Thoracic aorta (tissue), 2 donors: ENCODE measurements at regions not wholly inside any gene's neighbourhood (a gene's known extent, or its start where the extent isn't known, plus 50 kb on each side); places are given as distances from the start of the nearest gene placed in this dataset.

ENCODE experiments used
- ATAC-seq: fragments of 150-250 bp; one replicate; pipeline ENCODE4 v1.8.0; 2017; ENCODE audit warnings: low read depth; ENCODE audit not compliant: insufficient number of reproducible peaks, low FRiP score
- DNase-seq: peaks from one replicate; pipeline ENCODE4 v3.0.0-alpha.2; 2020; ENCODE audit warnings: low spot score
- H3K27ac ChIP-seq, 2 donors: fragments of 200-600 bp; sonication (generic); 1 replicate in 1 of 2; 2 replicates in 1 of 2; pipeline ENCODE4 v1.5.1; 2016; ENCODE audit warnings: mild to moderate bottlenecking in 2 of 2, moderate library complexity in 2 of 2
- H3K27me3 ChIP-seq: fragments of 200-600 bp; sonication (generic); replicated peaks from 2 replicates; pipeline ENCODE4 v1.6.0; 2016; ENCODE audit warnings: mild to moderate bottlenecking; ENCODE audit not compliant: insufficient read depth
- H3K36me3 ChIP-seq: fragments of 200-600 bp; sonication (generic); one replicate; pipeline ENCODE4 v1.5.1; 2016
- H3K4me1 ChIP-seq, 2 donors: fragments of 200-600 bp; sonication (generic); 1 replicate in 1 of 2; 2 replicates in 1 of 2; pipeline versions ENCODE4 v1.5.1 to v1.6.0; 2016; ENCODE audit warnings: low read depth in 2 of 2, mild to moderate bottlenecking in 1 of 2; ENCODE audit not compliant: control insufficient read depth in 1 of 2
- H3K4me3 ChIP-seq: fragments of 200-600 bp; sonication (generic); 2 replicates; pipeline ENCODE4 v1.5.1; 2016; ENCODE audit warnings: mild to moderate bottlenecking
- H3K9me3 ChIP-seq: fragments of 200-600 bp; sonication (generic); 2 replicates; pipeline ENCODE4 v1.5.1; 2016
- CTCF ChIP-seq: fragments of 200-600 bp; sonication (generic); IDR thresholded peaks from one replicate; pipeline ENCODE4 v1.5.1; 2019; ENCODE audit warnings: antibody characterized with exemption

GRCh38 chr14:89660166-89660565 is 243.1 kb upstream of the FOXN3 start:
- Histone ChIP-seq H3K4me1 (peaks cover 0 to 4% of the 10 kb centered on the region in 2 donors), H3K9me3 (no peaks in the 10 kb centered on the region), H3K36me3 (no peaks in the 10 kb centered on the region), H3K27ac (no peak overlapping the region), H3K27me3 (no peaks in the 10 kb centered on the region), H3K4me3 (peak overlapping the region; percentile 13)
- ATAC-seq (no peak), DNase-seq (no peak)
- TF ChIP-seq CTCF, result no peak

- TF ChIP-seq CTCF, result no peak
- Histone ChIP-seq H3K9me3 (no peaks in the 10 kb centered on the region), H3K4me3 (no peak overlapping the region), H3K4me1 (peaks cover 0 to 4% of the 10 kb centered on the region in 2 donors), H3K27ac (no peak overlapping the region), H3K36me3 (no peaks in the 10 kb centered on the region), H3K27me3 (no peaks in the 10 kb centered on the region)
- no peak for ATAC-seq
- no peak for DNase-seq
Observed at GRCh38 chr14:89658977-89659670, 242.1 kb upstream of the FOXN3 start.

- DNase-seq (no peak), ATAC-seq (no peak)
- TF ChIP-seq CTCF, result no peak
- H3K27ac ChIP-seq, result no peak overlapping the region
- H3K9me3 ChIP-seq, result no peaks in the 10 kb centered on the region
- no peaks in the 10 kb centered on the region for H3K36me3 ChIP-seq
- H3K4me1 ChIP-seq, result peaks cover 0 to 4% of the 10 kb centered on the region in 2 donors
- no peak overlapping the region for H3K4me3 ChIP-seq
- H3K27me3 ChIP-seq, result no peaks in the 10 kb centered on the region
Observed at GRCh38 chr14:89657014-89657413, 240.0 kb upstream of the FOXN3 start.

GRCh38 chr14:89654998-89655397 is 238.0 kb upstream of the FOXN3 start:
- no peak for TF ChIP-seq CTCF

GRCh38 chr14:89652352-89652751 is 235.3 kb upstream of the FOXN3 start:
- ATAC-seq (no peak), DNase-seq (no peak)
- no peak for TF ChIP-seq CTCF
- no peaks in the 10 kb centered on the region for H3K4me1 ChIP-seq
- no peaks in the 10 kb centered on the region for H3K36me3 ChIP-seq
- no peak overlapping the region for H3K4me3 ChIP-seq
- no peak overlapping the region for H3K27ac ChIP-seq
- no peaks in the 10 kb centered on the region for H3K27me3 ChIP-seq
- H3K9me3 ChIP-seq, result no peaks in the 10 kb centered on the region

More at GRCh38 chr14:89654998-89655397, 238.0 kb upstream of the FOXN3 start:
- no peak for ATAC-seq
- Histone ChIP-seq H3K27me3 (no peaks in the 10 kb centered on the region), H3K9me3 (no peaks in the 10 kb centered on the region), H3K4me1 (peaks cover 0 to 4% of the 10 kb centered on the region in 2 donors), H3K36me3 (no peaks in the 10 kb centered on the region), H3K4me3 (no peak overlapping the region), H3K27ac (no peak overlapping the region)
- DNase-seq, result no peak
